ENCODE measurements at regions not wholly inside any gene's neighbourhood (a gene's known extent, or its start where the extent isn't known, plus 50 kb on each side); places are given as distances from the start of the nearest gene placed in this dataset.

GRCh38 chr3:139202959-139203349 lies 140.9 kb upstream of the MRPS22 start:
- 22 to 38% methylated on average over 1 of the region's 1 CpG for WGBS, 2 donors
- H3K36me3 ChIP-seq (replicated peaks in 1 of 2; ENCODE audit: insufficient read depth in 1 of 2, low read depth in 2 of 2): no peaks in the 10 kb centered on the region
- H3K4me1 ChIP-seq: peaks cover 36% of the 10 kb centered on the region
- DNase-seq: no peak
- intact Hi-C loops (cut with DNase I): no loop called here
- no peaks in the 10 kb centered on the region for H3K27me3 ChIP-seq
- TF ChIP-seq POLR2A (IDR thresholded peaks at IDR 0.05) (no peak), CTCF (IDR thresholded peaks at IDR 0.05) (no peak)
- no peak overlapping the region for H3K27ac ChIP-seq
- H3K9me3 ChIP-seq: no peaks in the 10 kb centered on the region
- no peak for ATAC-seq
- H3K4me3 ChIP-seq: no peak overlapping the region

GRCh38 chr3:139203752-139204151 lies 140.1 kb upstream of the MRPS22 start:
- DNase-seq (no peak), ATAC-seq (no peak)
- 77 to 90% methylated on average over 2 of the region's 2 CpGs for WGBS, 2 donors
- Histone ChIP-seq H3K4me1 (peaks cover 34% of the 10 kb centered on the region), H3K4me3 (no peak overlapping the region), H3K9me3 (no peaks in the 10 kb centered on the region), H3K36me3 (replicated peaks in 1 of 2; ENCODE audit: insufficient read depth in 1 of 2, low read depth in 2 of 2) (no peaks in the 10 kb centered on the region), H3K27me3 (no peaks in the 10 kb centered on the region), H3K27ac (no peak overlapping the region)
- intact Hi-C loops (cut with DNase I): no loop called here
- TF ChIP-seq CTCF (IDR thresholded peaks at IDR 0.05): no peak
- no peak for TF ChIP-seq POLR2A (IDR thresholded peaks at IDR 0.05)

- H3K4me1 ChIP-seq: peaks cover 24% of the 10 kb centered on the region
- H3K27ac ChIP-seq: no peak overlapping the region
- H3K4me3 ChIP-seq: no peak overlapping the region
- DNase-seq: no peak
- no peak for TF ChIP-seq POLR2A (IDR thresholded peaks at IDR 0.05)
- no peak for TF ChIP-seq CTCF (IDR thresholded peaks at IDR 0.05)
- ATAC-seq: no peak
- intact Hi-C loops (cut with DNase I): no loop called here
- no peaks in the 10 kb centered on the region for H3K36me3 ChIP-seq (replicated peaks in 1 of 2; ENCODE audit: insufficient read depth in 1 of 2, low read depth in 2 of 2)
- H3K27me3 ChIP-seq: no peaks in the 10 kb centered on the region
- WGBS, 2 donors: 77 to 83% methylated on average over 1 of the region's 1 CpG
- H3K9me3 ChIP-seq: no peaks in the 10 kb centered on the region
Measured at GRCh38 chr3:139204728-139205127, 139.1 kb upstream of the MRPS22 start.

GRCh38 chr3:139213936-139214335 lies 129.9 kb upstream of the MRPS22 start:
- Histone ChIP-seq H3K27ac (no peak overlapping the region), H3K9me3 (no peaks in the 10 kb centered on the region), H3K27me3 (no peaks in the 10 kb centered on the region), H3K4me3 (no peak overlapping the region), H3K36me3 (replicated peaks in 1 of 2; ENCODE audit: insufficient read depth in 1 of 2, low read depth in 2 of 2) (no peaks in the 10 kb centered on the region), H3K4me1 (no peaks in the 10 kb centered on the region)
- no peak for TF ChIP-seq POLR2A (IDR thresholded peaks at IDR 0.05)
- no peak for TF ChIP-seq CTCF (IDR thresholded peaks at IDR 0.05)
- DNase-seq: no peak
- WGBS, 2 donors: 78 to 84% methylated on average over 5 of the region's 5 CpGs
- no peak for ATAC-seq
- intact Hi-C loops (cut with DNase I): no loop called here

- ATAC-seq: no peak
- Histone ChIP-seq H3K4me1 (no peaks in the 10 kb centered on the region), H3K9me3 (no peaks in the 10 kb centered on the region), H3K27ac (no peak overlapping the region), H3K27me3 (no peaks in the 10 kb centered on the region), H3K4me3 (no peak overlapping the region), H3K36me3 (replicated peaks in 1 of 2; ENCODE audit: insufficient read depth in 1 of 2, low read depth in 2 of 2) (no peaks in the 10 kb centered on the region)
- TF ChIP-seq CTCF (IDR thresholded peaks at IDR 0.05) (no peak), POLR2A (IDR thresholded peaks at IDR 0.05) (no peak)
- intact Hi-C loops (cut with DNase I): no loop called here
- no peak for DNase-seq
Measured at GRCh38 chr3:139216958-139217357, 126.9 kb upstream of the MRPS22 start.
